IMR-90 (cell line): ENCODE measurements at regions not wholly inside any gene's neighbourhood (a gene's known extent, or its start where the extent isn't known, plus 50 kb on each side); places are given as distances from the start of the nearest gene placed in this dataset.

Experiments used
- ATAC-seq: fragments of 200-7000 bp; cut with Tn5 transposase; 2 replicates; pipeline ENCODE4 v1.9.1; 2020; ENCODE audit warnings: low read depth, mild to moderate bottlenecking, moderate library complexity
- BruUV-seq: library from RNA; stranded (reverse); fragments of 400-500 nt; replicated peaks from 2 replicates; lab custom pipeline; 2021; lab: Mats Ljungman, UMichigan
- CTCF ChIA-PET: fragments of 300-600 bp; formaldehyde crosslinking; extraction: SDS; loops from one replicate; lab custom pipeline; 2021; ENCODE audit warnings: antibody characterized with exemption; lab: Yijun Ruan, JAX
- POLR2A ChIA-PET: fragments of 300-600 bp; sonication (Branson Sonifier 250); formaldehyde crosslinking; loops from one replicate; lab custom pipeline; 2022; ENCODE audit warnings: antibody characterized with exemption; ENCODE audit not compliant: unreplicated experiment; lab: Charles Lee
- DNase-seq: peaks from one replicate; pipeline ENCODE4 v3.0.0; 2013
- H2AFZ ChIP-seq: replicated peaks from 2 replicates; pipeline ENCODE3; 2013; ENCODE audit warnings: low read length, mild to moderate bottlenecking; ENCODE audit not compliant: poor library complexity
- H2AK5ac ChIP-seq: 2 replicates; pipeline ENCODE4 v1.6.1; 2013; ENCODE audit warnings: low read depth, low read length, inconsistent platforms
- H2AK9ac ChIP-seq: replicated peaks from 2 replicates; pipeline ENCODE3; 2013; ENCODE audit warnings: mild to moderate bottlenecking, low read depth, low read length, moderate library complexity; ENCODE audit not compliant: poor library complexity
- H2BK120ac ChIP-seq: 2 replicates; pipeline ENCODE4 v1.6.1; 2013; ENCODE audit warnings: low read depth, low read length, inconsistent platforms
- H2BK15ac ChIP-seq: 3 replicates; pipeline ENCODE4 v1.6.1; 2013; ENCODE audit warnings: low read depth, low read length, inconsistent platforms
- H2BK20ac ChIP-seq: 2 replicates; pipeline ENCODE4 v1.6.1; 2013; ENCODE audit warnings: low read depth, mild to moderate bottlenecking, inconsistent platforms, low read length, moderate library complexity
- H2BK5ac ChIP-seq: 2 replicates; pipeline ENCODE4 v1.6.1; 2013; ENCODE audit warnings: mild to moderate bottlenecking, low read depth, low read length, inconsistent platforms; ENCODE audit not compliant: poor library complexity, severe bottlenecking
- H3K14ac ChIP-seq: replicated peaks from 2 replicates; pipeline ENCODE4 v1.6.1; 2013; ENCODE audit warnings: low read depth, low read length, inconsistent platforms
- H3K18ac ChIP-seq: 2 replicates; pipeline ENCODE4 v1.6.1; 2013; ENCODE audit warnings: low read depth, low read length, control low read depth
- H3K23ac ChIP-seq: 2 replicates; pipeline ENCODE4 v1.6.1; 2013; ENCODE audit warnings: low read depth, low read length, inconsistent platforms
- H3K27ac ChIP-seq: 2 replicates; pipeline ENCODE4 v1.5.1; 2013; ENCODE audit warnings: mild to moderate bottlenecking, control low read depth, low read length; ENCODE audit not compliant: insufficient read depth
- H3K27me3 ChIP-seq: 2 replicates; pipeline ENCODE4 v1.6.1; 2013; ENCODE audit warnings: low read length; ENCODE audit not compliant: control insufficient read depth, insufficient read depth
- H3K36me3 ChIP-seq: 2 replicates; pipeline ENCODE4 v1.6.1; 2013; ENCODE audit warnings: low read length, mixed read lengths; ENCODE audit not compliant: control insufficient read depth, insufficient read depth
- H3K4ac ChIP-seq: 2 replicates; pipeline ENCODE4 v1.6.1; 2013; ENCODE audit warnings: low read depth, low read length, inconsistent platforms
- H3K4me1 ChIP-seq: 2 replicates; pipeline ENCODE4 v1.6.1; 2013; ENCODE audit warnings: low read length, mixed read lengths; ENCODE audit not compliant: control insufficient read depth, insufficient read depth
- H3K4me2 ChIP-seq: 2 replicates; pipeline ENCODE4 v1.6.1; 2013; ENCODE audit warnings: low read depth, mild to moderate bottlenecking, control low read depth, low read length, moderate library complexity
- H3K4me3 ChIP-seq: 2 replicates; pipeline ENCODE4 v1.5.1; 2013; ENCODE audit warnings: low read depth, mild to moderate bottlenecking, control low read depth, low read length, moderate library complexity; ENCODE audit not compliant: insufficient read depth
- H3K56ac ChIP-seq: 2 replicates; pipeline ENCODE4 v1.6.1; 2013; ENCODE audit warnings: low read length, inconsistent platforms; ENCODE audit not compliant: insufficient read depth; ENCODE audit errors: extremely low read depth
- H3K79me1 ChIP-seq, 2 experiments: 2 replicates each; pipeline ENCODE4 v1.6.1; 2013; ENCODE audit warnings: low read length in 2 of 2, inconsistent platforms in 1 of 2, low read depth in 1 of 2
- H3K9ac ChIP-seq: 2 replicates; pipeline ENCODE4 v1.6.1; 2013; ENCODE audit warnings: low read depth, low read length, control low read depth
- H3K9me1 ChIP-seq: 2 replicates; pipeline ENCODE4 v1.6.1; 2013; ENCODE audit warnings: low read length, inconsistent platforms; ENCODE audit not compliant: insufficient read depth
- H3K9me3 ChIP-seq: 2 replicates; pipeline ENCODE4 v1.6.1; 2013; ENCODE audit warnings: low read length; ENCODE audit not compliant: control insufficient read depth, insufficient read depth
- H4K20me1 ChIP-seq: 2 replicates; pipeline ENCODE4 v1.6.1; 2013; ENCODE audit warnings: low read length, inconsistent platforms; ENCODE audit not compliant: insufficient read depth
- H4K5ac ChIP-seq: 2 replicates; pipeline ENCODE4 v1.6.1; 2013; ENCODE audit warnings: mild to moderate bottlenecking, low read depth, low read length, control low read depth
- H4K8ac ChIP-seq, 2 experiments: 2 replicates each; pipeline ENCODE4 v1.6.1; 2013; ENCODE audit warnings: low read depth in 2 of 2, low read length in 2 of 2, control low read depth in 1 of 2, inconsistent platforms in 1 of 2
- H4K91ac ChIP-seq: 2 replicates; pipeline ENCODE4 v1.6.1; 2013; ENCODE audit warnings: low read depth, low read length, inconsistent platforms; ENCODE audit not compliant: insufficient read depth
- CHD1 ChIP-seq: IDR thresholded peaks from 2 replicates; pipeline ENCODE4 v1.6.1; 2012; ENCODE audit warnings: low read depth, low read length, improper control_type of control experiment
- ELK1 ChIP-seq: fragments of 150-350 bp; IDR thresholded peaks from 2 replicates; pipeline ENCODE4 v1.6.1; 2016; ENCODE audit warnings: low read depth, mild to moderate bottlenecking, low read length, moderate library complexity, borderline replicate concordance
- FOS ChIP-seq: fragments of 150-350 bp; IDR thresholded peaks from 2 replicates; pipeline ENCODE4 v1.6.1; 2016; ENCODE audit warnings: low read depth, low read length
- MAFK ChIP-seq: IDR thresholded peaks from 2 replicates; pipeline ENCODE4 v1.6.1; 2012; ENCODE audit warnings: low read depth, low read length, improper control_type of control experiment
- MXI1 ChIP-seq: IDR thresholded peaks from 2 replicates; pipeline ENCODE4 v1.6.1; 2012; ENCODE audit warnings: low read depth, mild to moderate bottlenecking, low read length, moderate library complexity, borderline replicate concordance
- NFE2L2 ChIP-seq: fragments of 150-350 bp; IDR thresholded peaks from 2 replicates; pipeline ENCODE4 v1.6.1; 2016; ENCODE audit warnings: low read depth, mild to moderate bottlenecking, low read length
- POLR2A ChIP-seq: IDR thresholded peaks from 2 replicates; pipeline ENCODE4 v1.6.1; 2012; ENCODE audit warnings: mild to moderate bottlenecking, low read depth, low read length
- RAD21 ChIP-seq: IDR thresholded peaks from 2 replicates; pipeline ENCODE4 v1.6.1; 2012; ENCODE audit warnings: low read length, improper control_type of control experiment
- RCOR1 ChIP-seq: IDR thresholded peaks from 2 replicates; pipeline ENCODE4 v1.6.1; 2012; ENCODE audit warnings: mild to moderate bottlenecking, low read length, improper control_type of control experiment; ENCODE audit not compliant: insufficient replicate concordance
- SMC3 ChIP-seq: fragments of 150-350 bp; IDR thresholded peaks from 2 replicates; pipeline ENCODE4 v1.6.1; 2016; ENCODE audit warnings: low read depth, mild to moderate bottlenecking, antibody characterized with exemption, low read length, moderate library complexity
- USF2 ChIP-seq: fragments of 150-350 bp; IDR thresholded peaks from 2 replicates; pipeline ENCODE4 v1.6.1; 2017; ENCODE audit warnings: mild to moderate bottlenecking, antibody characterized with exemption, low read length, low read depth
- dilution Hi-C: fragments of 300-500 bp; cut with HindIII; formaldehyde crosslinking; loops from one replicate; pipeline ENCODE4 v1.14.3; 2018; ENCODE audit warnings: low sequenced_read_pairs; ENCODE audit not compliant: unreplicated experiment
- in situ Hi-C: fragments of 300-500 bp; cut with MboI; formaldehyde crosslinking; loops from 3 replicates; pipeline ENCODE4 v1.14.3; 2019; ENCODE audit warnings: low sequenced_read_pairs, inconsistent platforms, mixed read lengths
- intact Hi-C: fragments of 100-400 bp; cut with micrococcal nuclease; formaldehyde crosslinking; loops from 2 replicates; pipeline ENCODE4 v1.10.0; 2022
- TF ChIP-seq, protein P1 (sequence below): conservative IDR thresholded peaks from 2 replicates; pipeline ENCODE4 v1.5.1; 2012; ENCODE audit warnings: mild to moderate bottlenecking, low read depth, low read length, improper control_type of control experiment

DNA sequence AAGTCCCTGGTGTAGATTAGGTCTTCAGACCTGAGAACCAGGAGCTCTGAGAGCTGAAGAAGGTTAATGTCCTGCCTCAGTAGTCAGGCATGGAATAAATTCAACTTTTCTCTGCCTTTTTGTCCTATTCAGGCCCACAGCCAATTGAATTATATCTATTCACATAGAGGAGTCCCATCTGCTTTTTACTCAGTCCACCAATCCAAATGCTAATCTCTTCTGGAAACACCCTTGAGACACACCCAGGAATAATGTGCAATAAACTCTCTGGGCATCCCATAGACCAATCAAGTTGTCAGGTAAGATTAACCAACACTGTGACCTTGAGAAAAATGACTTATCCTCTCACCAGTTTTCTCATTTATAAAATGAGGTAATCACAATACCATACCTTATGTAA is 129.4 kb downstream of the MEX3B start:
- H3K4me3 ChIP-seq, result no peak overlapping the region
- H2BK20ac ChIP-seq, result no peak overlapping the region
- no TSS peak for BruUV-seq
- H3K14ac ChIP-seq, result no peak overlapping the region
- 0 out of 2 replicates have a peak, but pooled peaks cover 1% of the 10 kb centered on the region for H3K9me1 ChIP-seq
- no peak overlapping the region for H2AFZ ChIP-seq
- ChIA-PET CTCF (no interaction called here), POLR2A (no interaction called here)
- H3K23ac ChIP-seq, result no peak overlapping the region
- H3K9ac ChIP-seq, result no peak overlapping the region
- no peak overlapping the region for H2AK5ac ChIP-seq
- TF ChIP-seq CHD1 (no peak), MXI1 (no peak), FOS (no peak), RAD21 (no peak), SMC3 (no peak), NFE2L2 (no peak), ELK1 (no peak), RCOR1 (no peak), POLR2A (no peak), MAFK (no peak), USF2 (no peak)
- TF ChIP-seq, protein P1, sequence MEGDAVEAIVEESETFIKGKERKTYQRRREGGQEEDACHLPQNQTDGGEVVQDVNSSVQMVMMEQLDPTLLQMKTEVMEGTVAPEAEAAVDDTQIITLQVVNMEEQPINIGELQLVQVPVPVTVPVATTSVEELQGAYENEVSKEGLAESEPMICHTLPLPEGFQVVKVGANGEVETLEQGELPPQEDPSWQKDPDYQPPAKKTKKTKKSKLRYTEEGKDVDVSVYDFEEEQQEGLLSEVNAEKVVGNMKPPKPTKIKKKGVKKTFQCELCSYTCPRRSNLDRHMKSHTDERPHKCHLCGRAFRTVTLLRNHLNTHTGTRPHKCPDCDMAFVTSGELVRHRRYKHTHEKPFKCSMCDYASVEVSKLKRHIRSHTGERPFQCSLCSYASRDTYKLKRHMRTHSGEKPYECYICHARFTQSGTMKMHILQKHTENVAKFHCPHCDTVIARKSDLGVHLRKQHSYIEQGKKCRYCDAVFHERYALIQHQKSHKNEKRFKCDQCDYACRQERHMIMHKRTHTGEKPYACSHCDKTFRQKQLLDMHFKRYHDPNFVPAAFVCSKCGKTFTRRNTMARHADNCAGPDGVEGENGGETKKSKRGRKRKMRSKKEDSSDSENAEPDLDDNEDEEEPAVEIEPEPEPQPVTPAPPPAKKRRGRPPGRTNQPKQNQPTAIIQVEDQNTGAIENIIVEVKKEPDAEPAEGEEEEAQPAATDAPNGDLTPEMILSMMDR, result no peak
- intact Hi-C loops (no loop called here), dilution Hi-C loops (no loop called here), in situ Hi-C loops (no loop called here)
- no peaks in the 10 kb centered on the region for H4K20me1 ChIP-seq
- ATAC-seq, result no peak
- no peak for DNase-seq
- no peaks in the 10 kb centered on the region for H3K36me3 ChIP-seq
- H3K18ac ChIP-seq, result no peak overlapping the region
- H4K5ac ChIP-seq, result no peak overlapping the region
- H3K9me3 ChIP-seq, result peaks cover 10% of the 10 kb centered on the region
- H2BK15ac ChIP-seq, result no peak overlapping the region
- no peak overlapping the region for H2AK9ac ChIP-seq
- H3K56ac ChIP-seq, result no peak overlapping the region
- H3K4me2 ChIP-seq, result no peak overlapping the region
- no peak overlapping the region for H4K91ac ChIP-seq
- no peak overlapping the region for H2BK5ac ChIP-seq
- H2BK120ac ChIP-seq, result no peak overlapping the region
- no peaks in the 10 kb centered on the region for H3K79me1 ChIP-seq
- H3K4ac ChIP-seq, result no peak overlapping the region
- H3K27ac ChIP-seq, result no peak overlapping the region
- H3K4me1 ChIP-seq, result peaks cover 3% of the 10 kb centered on the region; the same call in 1 of the 2 replicates
- H3K27me3 ChIP-seq, result no peaks in the 10 kb centered on the region
- H4K8ac ChIP-seq, result no peak overlapping the region
